GM04503 (cell line): ENCODE measurements at regions not wholly inside any gene's neighbourhood (a gene's known extent, or its start where the extent isn't known, plus 50 kb on each side); places are given as distances from the start of the nearest gene placed in this dataset.

Experiments used
- DNase-seq: peaks from one replicate; pipeline ENCODE4 v3.0.0-alpha.2; 2012; ENCODE audit warnings: low read depth

GRCh38 chr7:22624781-22625180 lies 102.2 kb upstream of the IL6 start:
- DNase-seq: no peak

GRCh38 chr7:22622116-22622785 lies 104.7 kb upstream of the IL6 start:
- no peak for DNase-seq

- no peak for DNase-seq
Observed at GRCh38 chr7:22618528-22618927, 108.5 kb upstream of the IL6 start.

GRCh38 chr7:22617166-22617565 lies 109.8 kb upstream of the IL6 start:
- peak; percentile 77 for DNase-seq

GRCh38 chr7:22613496-22613895 lies 113.5 kb upstream of the IL6 start:
- no peak for DNase-seq

- no peak for DNase-seq
Observed at GRCh38 chr7:22612776-22613175, 112.8 kb upstream of the STEAP1B start.

GRCh38 chr7:22611758-22612079 lies 111.7 kb upstream of the STEAP1B start:
- no peak for DNase-seq

- DNase-seq: no peak
Observed at GRCh38 chr7:22610951-22611757, 111.2 kb upstream of the STEAP1B start.

GRCh38 chr7:22610263-22610662 lies 110.3 kb upstream of the STEAP1B start:
- no peak for DNase-seq

- no peak for DNase-seq
Observed at GRCh38 chr7:22607180-22607579, 107.2 kb upstream of the STEAP1B start.

- no peak for DNase-seq
Observed at GRCh38 chr7:22604246-22604645, 104.3 kb upstream of the STEAP1B start.

GRCh38 chr7:22601812-22602565 lies 102.0 kb upstream of the STEAP1B start:
- peak; percentile 65 for DNase-seq

- no peak for DNase-seq
Observed at GRCh38 chr7:22601408-22601807, 101.4 kb upstream of the STEAP1B start.

- DNase-seq: no peak
Observed at GRCh38 chr7:22601003-22601402, 101.0 kb upstream of the STEAP1B start.

GRCh38 chr7:22598318-22598920 lies 98.4 kb upstream of the STEAP1B start:
- no peak for DNase-seq

GRCh38 chr7:22597844-22598243 lies 97.9 kb upstream of the STEAP1B start:
- DNase-seq: no peak

GRCh38 chr7:22596763-22597400 lies 96.9 kb upstream of the STEAP1B start:
- DNase-seq: no peak

- DNase-seq: no peak
Observed at GRCh38 chr7:22594020-22594419, 94.0 kb upstream of the STEAP1B start.

GRCh38 chr7:22591271-22591670 lies 91.3 kb upstream of the STEAP1B start:
- DNase-seq: no peak

GRCh38 chr7:22589641-22590201 lies 89.7 kb upstream of the STEAP1B start:
- no peak for DNase-seq

GRCh38 chr7:22588351-22588750 lies 88.4 kb upstream of the STEAP1B start:
- no peak for DNase-seq

GRCh38 chr7:22587322-22587721 lies 87.3 kb upstream of the STEAP1B start:
- DNase-seq: no peak
